K562 (cell line): ENCODE measurements at regions not wholly inside any gene's neighbourhood (a gene's known extent, or its start where the extent isn't known, plus 50 kb on each side); places are given as distances from the start of the nearest gene placed in this dataset.

Source experiments
- ATAC-seq: fragments of 200-7000 bp; cut with Tn5 transposase; 3 replicates; pipeline ENCODE4 v1.9.1; 2020; ENCODE audit warnings: moderate library complexity
- BruUV-seq: library from RNA; stranded (reverse); fragments of 400-500 nt; replicated peaks from 2 replicates; lab custom pipeline; 2021; lab: Mats Ljungman, UMichigan
- CTCF ChIA-PET: fragments of 300-600 bp; formaldehyde crosslinking; extraction: SDS; loops from one replicate; lab custom pipeline; 2021; ENCODE audit warnings: low intra/inter-chr PET ratio; lab: Yijun Ruan, JAX
- POLR2A ChIA-PET: fragments of 300-600, 350-650 bp; sonication (Branson Sonifier 250); formaldehyde crosslinking; extraction: SDS; loops from one replicate; lab custom pipeline; 2021; ENCODE audit warnings: antibody characterized with exemption, inconsistent platforms; lab: Yijun Ruan, JAX
- DNase-seq, 4 experiments: peaks; one replicate each; pipeline versions ENCODE4 v3.0.0 to v3.0.0-alpha.2; 2011 to 2018; ENCODE audit warnings: low spot score in 3 of 4, mixed read lengths in 3 of 4; ENCODE audit errors: extremely low read depth in 1 of 4
- FAIRE-seq: peaks from 2 replicates; lab custom pipeline; 2011; peaks lifted over from hg19 to GRCh38; lab: Jason Lieb, UNC
- H2AFZ ChIP-seq: 2 replicates; pipeline ENCODE4 v1.6.0; 2011; ENCODE audit warnings: low read depth, low read length, control low read depth, inconsistent platforms
- H3K27ac ChIP-seq: fragments of 200-600 bp; 3 replicates; pipeline ENCODE4 v1.8.0; 2011; ENCODE audit warnings: low read depth, mild to moderate bottlenecking, control low read depth, inconsistent platforms, low read length, moderate library complexity, mixed read lengths; ENCODE audit errors: extremely low read depth
- H3K27me3 ChIP-seq, 2 experiments: fragments of 300-600 bp in 1 of 2; 2 replicates in 1 of 2; 3 replicates in 1 of 2; pipeline versions ENCODE4 v1.6.0 to v1.8.0; 2011; ENCODE audit warnings: inconsistent platforms in 2 of 2, low read length in 2 of 2, mild to moderate bottlenecking in 1 of 2, mixed read lengths in 1 of 2, moderate library complexity in 1 of 2; ENCODE audit not compliant: control insufficient read depth in 2 of 2, insufficient read depth in 2 of 2
- H3K36me3 ChIP-seq: fragments of 300-600 bp; 3 replicates; pipeline ENCODE4 v1.8.0; 2011; ENCODE audit warnings: mild to moderate bottlenecking, low read length, inconsistent platforms; ENCODE audit not compliant: control insufficient read depth, insufficient read depth
- H3K4me1 ChIP-seq, 2 experiments: fragments of 200-600 bp in 1 of 2; replicated peaks in 1 of 2; 2 replicates in 1 of 2; 3 replicates in 1 of 2; pipeline versions ENCODE4 v1.5.1 to v1.8.0; 2011; ENCODE audit warnings: inconsistent platforms in 2 of 2, low read length in 2 of 2, mild to moderate bottlenecking in 1 of 2, mixed read lengths in 1 of 2, moderate library complexity in 1 of 2; ENCODE audit not compliant: control insufficient read depth in 2 of 2, insufficient read depth in 2 of 2
- H3K4me2 ChIP-seq: 2 replicates; pipeline ENCODE4 v1.6.1; 2011; ENCODE audit warnings: low read length, control low read depth, inconsistent platforms, mixed read lengths; ENCODE audit not compliant: insufficient read depth
- H3K4me3 ChIP-seq: fragments of 200-600 bp; sonication (generic), shearing (Covaris generic); 2 replicates; pipeline ENCODE4 v1.5.1; 2016; ENCODE audit warnings: control low read depth, inconsistent platforms
- H3K79me2 ChIP-seq: fragments of 200-600 bp; 3 replicates; pipeline ENCODE4 v1.8.0; 2011; ENCODE audit warnings: low read length, inconsistent platforms; ENCODE audit not compliant: control insufficient read depth, insufficient read depth
- H3K9ac ChIP-seq, 2 experiments: 2 replicates each; pipeline versions ENCODE4 v1.6.0 to v1.6.1; 2011; ENCODE audit warnings: low read depth in 2 of 2, low read length in 2 of 2, control low read depth in 1 of 2, inconsistent platforms in 1 of 2, mild to moderate bottlenecking in 1 of 2, mixed read lengths in 1 of 2; ENCODE audit not compliant: insufficient read depth in 1 of 2
- H3K9me1 ChIP-seq: one replicate; pipeline ENCODE4 v1.6.0; 2011; ENCODE audit warnings: inconsistent platforms, mild to moderate bottlenecking, low read length, moderate library complexity; ENCODE audit not compliant: control insufficient read depth, insufficient read depth
- H3K9me3 ChIP-seq: replicated peaks from 2 replicates; pipeline ENCODE4 v1.5.1; 2011; ENCODE audit warnings: low read depth, low read length, inconsistent platforms; ENCODE audit not compliant: control insufficient read depth, insufficient read depth
- H4K20me1 ChIP-seq: replicated peaks from 2 replicates; pipeline ENCODE4 v1.6.1; 2011; ENCODE audit warnings: low read length, inconsistent platforms, mixed read lengths; ENCODE audit not compliant: control insufficient read depth, insufficient read depth
- CHD2 ChIP-seq: IDR thresholded peaks from 2 replicates; pipeline ENCODE4 v1.6.1; 2011; ENCODE audit warnings: low read depth, low read length
- RBBP5 ChIP-seq: fragments of 200-600 bp; sonication (generic); IDR thresholded peaks from 2 replicates; pipeline ENCODE4 v1.6.1; 2012; ENCODE audit warnings: borderline replicate concordance, mild to moderate bottlenecking, low read length, control low read depth, inconsistent platforms; ENCODE audit not compliant: insufficient read depth, poor library complexity, severe bottlenecking
- ZNF778 ChIP-seq: fragments of 450-650 bp; formaldehyde crosslinking; IDR thresholded peaks from 2 replicates; pipeline ENCODE4 v1.4.0; 2020; ENCODE audit warnings: mild to moderate bottlenecking, moderate library complexity
- whole genome bisulfite sequencing: fragments of 100-300 bp; shearing (Covaris generic); methylation state at CpG from one replicate; pipeline ENCODE4 v1.1.6; 2016; ENCODE audit warnings: low coverage, mixed read lengths; ENCODE audit not compliant: insufficient coverage; ENCODE audit errors: missing lambda C conversion rate; 5-methylcytosine and 5-hydroxymethylcytosine counted together
- in situ Hi-C: fragments of 300-500 bp; cut with MboI; formaldehyde crosslinking; loops from 4 replicates; pipeline ENCODE4 v1.15.0; 2018; ENCODE audit warnings: inconsistent platforms, mixed read lengths
- intact Hi-C: fragments of 100-400 bp; cut with micrococcal nuclease; formaldehyde crosslinking; loops from 2 replicates; pipeline ENCODE4 v1.14.2; 2022
- TF ChIP-seq, protein P1 (sequence below): fragments of 150-350 bp; IDR thresholded peaks from 2 replicates; pipeline ENCODE4 v1.6.1; 2014; ENCODE audit warnings: low read depth, mild to moderate bottlenecking, low read length, borderline replicate concordance

DNA sequence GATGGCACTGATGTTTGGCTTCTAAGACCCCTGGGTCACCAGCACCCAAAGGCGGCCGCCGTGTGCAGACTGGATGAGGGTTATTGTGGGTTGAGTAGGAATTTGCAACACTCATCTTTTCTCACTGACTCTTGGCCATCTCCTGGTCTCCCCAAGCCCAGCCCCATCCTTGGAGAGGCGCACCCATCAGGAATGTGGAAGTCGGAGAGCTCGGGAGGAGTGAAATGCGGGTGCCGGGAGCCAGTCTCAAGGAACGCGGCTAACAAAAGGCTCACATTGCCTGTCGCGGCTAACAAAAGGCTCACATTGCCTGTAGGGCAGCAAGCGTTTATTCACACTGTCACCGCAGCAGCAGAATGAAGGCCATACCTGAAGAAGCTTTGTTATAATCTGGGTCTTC, 248.6 kb downstream of the FOXL1 start:
- ATAC-seq (no peak), DNase-seq (no peak), FAIRE-seq (no peak)
- Histone ChIP-seq H3K36me3 (no peaks in the 10 kb centered on the region), H3K27me3 (peaks cover 28 to 72% of the 10 kb centered on the region in 2 experiments), H4K20me1 (peaks cover 17% of the 10 kb centered on the region; the same call in 1 of the 2 replicates), H3K4me1 (no peaks in the 10 kb centered on the region), H3K4me3 (no peak overlapping the region), H3K27ac (no peak overlapping the region), H3K9me3 (no peaks in the 10 kb centered on the region), H2AFZ (no peak overlapping the region), H3K4me2 (no peak overlapping the region), H3K9ac (no peak overlapping the region), H3K9me1 (no peaks in the 10 kb centered on the region), H3K79me2 (no peaks in the 10 kb centered on the region)
- intact Hi-C loops, result no loop called here
- ChIA-PET POLR2A (no interaction called here), CTCF (no interaction called here)
- BruUV-seq, result no TSS peak
- TF ChIP-seq, protein P1, sequence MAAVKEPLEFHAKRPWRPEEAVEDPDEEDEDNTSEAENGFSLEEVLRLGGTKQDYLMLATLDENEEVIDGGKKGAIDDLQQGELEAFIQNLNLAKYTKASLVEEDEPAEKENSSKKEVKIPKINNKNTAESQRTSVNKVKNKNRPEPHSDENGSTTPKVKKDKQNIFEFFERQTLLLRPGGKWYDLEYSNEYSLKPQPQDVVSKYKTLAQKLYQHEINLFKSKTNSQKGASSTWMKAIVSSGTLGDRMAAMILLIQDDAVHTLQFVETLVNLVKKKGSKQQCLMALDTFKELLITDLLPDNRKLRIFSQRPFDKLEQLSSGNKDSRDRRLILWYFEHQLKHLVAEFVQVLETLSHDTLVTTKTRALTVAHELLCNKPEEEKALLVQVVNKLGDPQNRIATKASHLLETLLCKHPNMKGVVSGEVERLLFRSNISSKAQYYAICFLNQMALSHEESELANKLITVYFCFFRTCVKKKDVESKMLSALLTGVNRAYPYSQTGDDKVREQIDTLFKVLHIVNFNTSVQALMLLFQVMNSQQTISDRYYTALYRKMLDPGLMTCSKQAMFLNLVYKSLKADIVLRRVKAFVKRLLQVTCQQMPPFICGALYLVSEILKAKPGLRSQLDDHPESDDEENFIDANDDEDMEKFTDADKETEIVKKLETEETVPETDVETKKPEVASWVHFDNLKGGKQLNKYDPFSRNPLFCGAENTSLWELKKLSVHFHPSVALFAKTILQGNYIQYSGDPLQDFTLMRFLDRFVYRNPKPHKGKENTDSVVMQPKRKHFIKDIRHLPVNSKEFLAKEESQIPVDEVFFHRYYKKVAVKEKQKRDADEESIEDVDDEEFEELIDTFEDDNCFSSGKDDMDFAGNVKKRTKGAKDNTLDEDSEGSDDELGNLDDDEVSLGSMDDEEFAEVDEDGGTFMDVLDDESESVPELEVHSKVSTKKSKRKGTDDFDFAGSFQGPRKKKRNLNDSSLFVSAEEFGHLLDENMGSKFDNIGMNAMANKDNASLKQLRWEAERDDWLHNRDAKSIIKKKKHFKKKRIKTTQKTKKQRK, result no peak
- no peak for TF ChIP-seq CHD2
- TF ChIP-seq ZNF778, result no peak
- no peak for TF ChIP-seq RBBP5
- in situ Hi-C loops, result no loop called here
- WGBS, result 2% methylated on average over 14 of the region's 14 CpGs
